Parathyroid adenoma (tissue), 2 donors: ENCODE measurements at regions not wholly inside any gene's neighbourhood (a gene's known extent, or its start where the extent isn't known, plus 50 kb on each side); places are given as distances from the start of the nearest gene placed in this dataset.

Source experiments
- H2AFZ ChIP-seq: fragments of 300-600 bp; sonication (generic); one replicate; pipeline ENCODE4 v1.7.0; 2017; ENCODE audit warnings: antibody characterized with exemption, mild to moderate bottlenecking
- H3K27ac ChIP-seq: fragments of 300-600 bp; sonication (generic); one replicate; pipeline ENCODE4 v1.7.0; 2017
- H3K27me3 ChIP-seq: fragments of 300-600 bp; sonication (generic); one replicate; pipeline ENCODE4 v1.7.0; 2017; ENCODE audit warnings: low read length; ENCODE audit not compliant: control insufficient read depth, insufficient read depth
- H3K36me3 ChIP-seq: fragments of 300-600 bp; sonication (generic); one replicate; pipeline ENCODE4 v1.7.0; 2017; ENCODE audit warnings: low read length; ENCODE audit not compliant: control insufficient read depth, insufficient read depth
- H3K4me1 ChIP-seq: fragments of 300-600 bp; sonication (generic); one replicate; pipeline ENCODE4 v1.7.0; 2017; ENCODE audit warnings: control low read depth
- H3K4me2 ChIP-seq: fragments of 300-600 bp; sonication (generic); one replicate; pipeline ENCODE4 v1.7.0; 2017; ENCODE audit warnings: low read length
- H3K4me3 ChIP-seq: fragments of 300-600 bp; sonication (generic); one replicate; pipeline ENCODE4 v1.7.0; 2017; ENCODE audit warnings: low read depth, low read length
- H3K79me2 ChIP-seq: fragments of 300-600 bp; sonication (generic); one replicate; pipeline ENCODE4 v1.7.0; 2017; ENCODE audit warnings: control low read depth
- H3K9ac ChIP-seq: fragments of 300-600 bp; sonication (generic); one replicate; pipeline ENCODE4 v1.7.0; 2017; ENCODE audit warnings: mild to moderate bottlenecking
- H3K9me3 ChIP-seq: fragments of 300-600 bp; sonication (generic); one replicate; pipeline ENCODE4 v1.7.0; 2017; ENCODE audit warnings: low read length; ENCODE audit not compliant: control insufficient read depth
- TF ChIP-seq, protein P1 (sequence below): fragments of 300-600 bp; sonication (generic); IDR thresholded peaks from one replicate; pipeline ENCODE4 v1.7.0; 2017; ENCODE audit warnings: antibody characterized with exemption, mild to moderate bottlenecking
- donor health status: primary hyperparathyroidism.

DNA sequence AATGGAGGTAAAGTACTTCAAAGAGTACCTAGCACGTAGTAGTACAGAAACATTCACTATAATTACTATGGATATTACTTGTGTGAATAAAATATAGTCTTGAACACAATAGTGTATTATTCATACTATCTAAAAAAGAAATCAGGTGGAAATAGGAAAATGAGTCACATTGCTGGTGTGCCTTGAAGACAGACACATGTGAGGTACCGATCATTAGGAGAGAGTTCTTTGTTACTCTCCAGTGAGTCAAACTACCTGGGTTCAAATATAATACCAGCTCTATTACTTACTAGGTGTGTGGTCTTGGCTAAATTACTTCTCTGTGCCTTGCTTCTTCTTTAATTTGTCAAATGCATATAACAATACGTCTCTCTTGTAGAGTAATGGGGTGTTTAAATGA is 50.8 kb upstream of the BEND6 start:
- Histone ChIP-seq H3K4me3 (no peak overlapping the region), H3K27me3 (no peaks in the 10 kb centered on the region), H3K79me2 (no peaks in the 10 kb centered on the region), H3K4me2 (no peak overlapping the region), H3K9ac (no peak overlapping the region), H2AFZ (no peak overlapping the region), H3K27ac (no peak overlapping the region), H3K4me1 (no peaks in the 10 kb centered on the region), H3K36me3 (no peaks in the 10 kb centered on the region), H3K9me3 (no peaks in the 10 kb centered on the region)
- TF ChIP-seq, protein P1, sequence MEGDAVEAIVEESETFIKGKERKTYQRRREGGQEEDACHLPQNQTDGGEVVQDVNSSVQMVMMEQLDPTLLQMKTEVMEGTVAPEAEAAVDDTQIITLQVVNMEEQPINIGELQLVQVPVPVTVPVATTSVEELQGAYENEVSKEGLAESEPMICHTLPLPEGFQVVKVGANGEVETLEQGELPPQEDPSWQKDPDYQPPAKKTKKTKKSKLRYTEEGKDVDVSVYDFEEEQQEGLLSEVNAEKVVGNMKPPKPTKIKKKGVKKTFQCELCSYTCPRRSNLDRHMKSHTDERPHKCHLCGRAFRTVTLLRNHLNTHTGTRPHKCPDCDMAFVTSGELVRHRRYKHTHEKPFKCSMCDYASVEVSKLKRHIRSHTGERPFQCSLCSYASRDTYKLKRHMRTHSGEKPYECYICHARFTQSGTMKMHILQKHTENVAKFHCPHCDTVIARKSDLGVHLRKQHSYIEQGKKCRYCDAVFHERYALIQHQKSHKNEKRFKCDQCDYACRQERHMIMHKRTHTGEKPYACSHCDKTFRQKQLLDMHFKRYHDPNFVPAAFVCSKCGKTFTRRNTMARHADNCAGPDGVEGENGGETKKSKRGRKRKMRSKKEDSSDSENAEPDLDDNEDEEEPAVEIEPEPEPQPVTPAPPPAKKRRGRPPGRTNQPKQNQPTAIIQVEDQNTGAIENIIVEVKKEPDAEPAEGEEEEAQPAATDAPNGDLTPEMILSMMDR: no peak

DNA sequence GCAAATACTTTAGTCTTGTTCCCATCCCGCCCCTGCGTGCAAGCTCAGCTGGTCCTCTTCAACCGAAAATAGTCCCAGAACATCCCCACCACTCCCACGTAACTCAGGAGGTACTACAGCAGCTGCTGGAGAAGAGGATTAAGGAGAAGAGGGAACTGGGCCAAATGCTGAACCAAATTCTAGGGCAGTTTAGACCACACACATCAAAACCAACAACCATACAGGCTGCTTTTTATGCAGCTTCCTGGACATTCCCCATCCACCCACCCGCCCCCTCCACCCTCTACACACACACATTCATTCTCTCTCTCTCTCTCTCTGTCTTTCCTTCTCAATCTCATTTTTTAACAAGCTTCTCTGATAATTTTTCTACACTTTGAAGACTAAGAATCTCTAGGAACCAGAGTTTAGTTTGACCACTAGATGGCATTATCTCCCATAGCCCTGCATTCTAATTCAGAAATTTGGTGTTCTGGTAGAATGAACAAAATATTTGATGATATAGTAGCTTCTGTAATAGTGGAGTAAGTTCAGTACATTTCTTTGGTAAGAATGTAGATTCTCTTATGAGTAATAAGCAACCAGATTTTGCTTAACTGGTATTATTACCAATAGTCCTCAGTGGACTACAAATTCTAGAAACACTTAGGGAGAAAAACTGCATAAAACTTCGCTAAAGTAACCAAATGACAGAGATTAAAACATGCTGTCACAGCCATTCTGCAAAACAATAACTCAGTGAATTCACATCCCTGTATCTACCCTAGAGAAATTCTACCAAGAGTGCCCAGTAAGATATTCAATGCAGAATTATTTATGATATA is 52.1 kb upstream of the BEND6 start:
- no peak overlapping the region for H3K4me2 ChIP-seq
- H3K4me1 ChIP-seq: no peaks in the 10 kb centered on the region
- TF ChIP-seq, protein P1: peak; percentile 79
- no peaks in the 10 kb centered on the region for H3K27me3 ChIP-seq
- no peaks in the 10 kb centered on the region for H3K9me3 ChIP-seq
- no peak overlapping the region for H2AFZ ChIP-seq
- H3K36me3 ChIP-seq: no peaks in the 10 kb centered on the region
- no peaks in the 10 kb centered on the region for H3K79me2 ChIP-seq
- H3K4me3 ChIP-seq: no peak overlapping the region
- no peak overlapping the region for H3K9ac ChIP-seq
- no peak overlapping the region for H3K27ac ChIP-seq

DNA sequence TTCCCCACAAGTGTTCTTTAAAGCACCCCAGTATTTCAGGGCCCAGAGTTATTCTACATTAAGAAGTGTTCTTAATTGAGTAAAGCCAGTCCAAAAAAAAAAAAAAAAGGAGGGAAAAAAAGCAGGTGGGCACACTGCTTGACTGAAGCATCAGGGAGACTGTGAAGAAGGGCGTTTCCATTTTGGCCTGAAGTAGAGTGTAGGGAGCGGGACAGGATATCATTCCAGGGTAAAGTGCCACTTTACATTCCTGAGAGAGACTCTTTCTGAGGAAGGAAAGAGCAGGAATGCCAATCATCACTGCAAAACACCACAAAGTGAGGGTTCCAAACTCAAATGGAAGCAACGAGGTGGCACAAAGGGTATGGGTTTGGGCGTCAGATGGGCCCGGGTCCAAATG is 54.1 kb upstream of the BEND6 start:
- Histone ChIP-seq H3K4me3 (no peak overlapping the region), H3K4me2 (no peak overlapping the region), H3K9me3 (no peaks in the 10 kb centered on the region), H3K79me2 (no peaks in the 10 kb centered on the region), H2AFZ (no peak overlapping the region), H3K36me3 (no peaks in the 10 kb centered on the region), H3K4me1 (no peaks in the 10 kb centered on the region), H3K9ac (no peak overlapping the region), H3K27ac (no peak overlapping the region), H3K27me3 (no peaks in the 10 kb centered on the region)
- TF ChIP-seq, protein P1: no peak

DNA sequence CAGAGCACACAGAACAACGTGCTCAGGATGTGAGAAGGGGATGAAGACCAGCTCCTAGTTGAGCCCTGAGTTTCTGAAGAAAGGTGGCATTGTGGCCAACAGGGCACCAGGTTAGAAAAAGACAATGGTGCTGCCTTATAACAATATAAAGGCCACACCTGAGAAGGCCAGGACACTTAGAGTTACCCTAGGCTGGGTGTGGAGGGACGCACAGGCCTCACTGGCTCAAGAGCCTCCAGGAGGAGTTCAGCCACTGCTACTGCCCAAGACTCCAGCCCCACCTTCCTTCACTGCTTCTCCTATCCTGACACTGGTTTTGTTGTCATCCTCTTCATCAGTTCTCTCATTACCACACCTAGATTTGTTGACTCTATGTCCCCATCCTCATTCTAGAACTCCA is 55.2 kb upstream of the BEND6 start:
- Histone ChIP-seq H3K27ac (no peak overlapping the region), H3K9me3 (no peaks in the 10 kb centered on the region), H3K79me2 (no peaks in the 10 kb centered on the region), H3K4me3 (no peak overlapping the region), H3K27me3 (no peaks in the 10 kb centered on the region), H3K36me3 (no peaks in the 10 kb centered on the region), H2AFZ (no peak overlapping the region), H3K4me1 (no peaks in the 10 kb centered on the region), H3K4me2 (no peak overlapping the region), H3K9ac (no peak overlapping the region)
- TF ChIP-seq, protein P1: no peak

DNA sequence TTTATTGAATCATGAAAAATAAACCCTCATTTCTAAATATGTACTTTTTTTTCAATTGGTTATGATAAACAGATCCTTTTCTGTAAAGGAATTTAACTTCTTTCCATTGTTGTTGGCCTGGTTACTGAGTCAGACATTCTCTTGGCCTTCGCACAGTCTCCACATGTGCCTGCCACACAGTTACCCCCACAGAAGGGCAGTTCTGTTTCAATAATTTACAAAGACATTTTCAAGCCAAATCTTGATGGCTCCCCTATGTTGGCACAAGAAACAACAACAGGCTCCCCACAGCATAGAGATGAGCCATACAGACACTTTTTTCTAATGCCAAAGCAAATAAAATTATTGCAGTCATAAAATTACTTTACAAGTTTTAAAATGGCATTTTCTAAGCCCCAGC is 55.6 kb upstream of the BEND6 start:
- Histone ChIP-seq H3K36me3 (no peaks in the 10 kb centered on the region), H3K27ac (no peak overlapping the region)
- TF ChIP-seq, protein P1: no peak

More for the DNA sequence above, 55.6 kb upstream of the BEND6 start:
- Histone ChIP-seq H3K27me3 (no peaks in the 10 kb centered on the region), H2AFZ (no peak overlapping the region), H3K9me3 (no peaks in the 10 kb centered on the region), H3K4me1 (no peaks in the 10 kb centered on the region), H3K4me3 (no peak overlapping the region), H3K9ac (no peak overlapping the region), H3K4me2 (no peak overlapping the region), H3K79me2 (no peaks in the 10 kb centered on the region)
